HG02884 (cell line): ENCODE measurements at regions not wholly inside any gene's neighbourhood (a gene's known extent, or its start where the extent isn't known, plus 50 kb on each side); places are given as distances from the start of the nearest gene placed in this dataset.

Experiments
- ATAC-seq: cut with Tn5 transposase; IDR thresholded peaks from one replicate; pipeline ENCODE4 v1.9.1; 2021; ENCODE audit warnings: mild to moderate bottlenecking, moderate library complexity; ENCODE audit not compliant: unreplicated experiment

DNA sequence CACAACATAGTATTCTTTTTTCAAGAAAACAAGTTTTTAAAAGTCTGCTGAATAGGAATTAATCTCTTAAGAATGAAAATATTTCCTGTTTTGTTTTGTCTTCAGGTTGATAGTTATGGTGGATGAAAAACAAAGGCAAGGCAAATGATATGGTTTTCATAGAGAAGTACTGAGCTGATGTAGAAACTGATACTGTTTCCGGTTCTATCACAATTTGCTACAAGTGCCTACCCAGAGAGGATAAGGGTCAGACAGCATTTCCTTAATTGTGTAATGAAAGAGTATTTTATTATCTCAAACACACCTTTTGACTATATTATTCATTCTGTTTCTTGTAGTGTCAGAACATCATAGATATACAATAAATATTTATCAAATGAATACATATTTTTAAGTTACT, 836.3 kb downstream of the SQOR start:
- no peak for ATAC-seq

DNA sequence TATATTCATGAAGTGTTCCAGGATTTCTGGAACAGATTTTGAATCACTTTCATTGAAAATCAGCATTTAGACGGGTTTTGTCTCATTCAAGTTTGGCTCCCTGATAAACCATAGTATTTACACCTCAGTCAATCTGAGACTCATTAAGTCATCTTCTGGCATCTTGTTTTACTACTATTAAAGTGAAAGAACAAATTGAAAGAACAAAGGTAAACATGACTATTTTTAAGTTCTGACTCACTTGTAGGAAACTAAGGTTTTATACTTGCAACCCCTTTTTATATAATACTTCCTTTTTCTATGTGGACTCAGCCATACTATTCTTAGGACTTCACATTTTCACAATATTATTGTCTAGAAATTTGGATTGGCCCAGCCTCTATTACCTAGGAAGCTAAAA, 854.4 kb downstream of the SQOR start:
- no peak for ATAC-seq

DNA sequence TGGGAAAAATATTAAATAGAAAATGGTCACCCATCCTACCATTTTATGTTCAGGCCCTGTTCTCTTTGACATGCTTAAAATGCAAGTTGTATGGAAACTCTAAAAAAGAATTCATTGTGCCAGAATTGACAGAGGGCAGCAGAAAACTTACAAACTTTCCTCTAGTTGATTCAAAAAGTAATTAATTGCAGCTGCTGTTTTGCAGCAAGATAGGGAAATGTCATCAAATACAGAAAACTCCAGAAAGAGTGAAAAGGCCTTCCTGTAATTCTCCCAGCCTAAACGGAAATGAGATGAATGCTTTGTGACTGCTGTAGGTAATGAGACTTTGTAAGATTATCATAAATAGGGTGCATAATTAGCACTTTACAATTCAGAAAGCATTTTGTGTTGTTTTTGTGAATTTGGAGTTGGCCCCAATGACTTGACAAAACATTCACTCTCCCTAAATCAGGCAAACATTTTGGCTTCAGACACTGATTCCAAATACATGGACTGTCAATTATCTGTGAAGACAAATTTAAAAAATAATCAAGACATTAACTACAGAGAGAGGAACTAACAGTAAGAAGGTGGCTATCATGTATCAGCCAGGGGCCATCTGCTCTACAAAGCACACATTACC, 861.8 kb downstream of the SQOR start:
- no peak for ATAC-seq

DNA sequence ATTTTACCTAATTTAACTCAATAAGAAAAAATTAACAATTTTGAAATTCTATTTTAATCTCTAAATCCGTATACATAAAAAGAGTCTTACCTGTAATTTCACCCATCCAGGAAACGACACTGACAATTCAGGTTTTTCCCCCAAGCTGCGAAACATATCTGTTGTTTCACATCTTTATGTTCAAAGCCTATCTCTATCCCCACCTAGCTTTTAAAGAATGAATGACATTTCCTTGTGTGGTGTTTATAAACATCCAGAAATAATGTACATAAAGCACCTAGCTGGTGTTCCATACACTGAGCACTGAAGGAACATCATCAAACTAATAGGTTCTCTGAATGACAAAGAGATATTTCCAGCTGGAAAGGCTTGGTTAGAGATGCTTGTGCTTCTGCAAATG, 867.8 kb downstream of the SQOR start:
- ATAC-seq = no peak

DNA sequence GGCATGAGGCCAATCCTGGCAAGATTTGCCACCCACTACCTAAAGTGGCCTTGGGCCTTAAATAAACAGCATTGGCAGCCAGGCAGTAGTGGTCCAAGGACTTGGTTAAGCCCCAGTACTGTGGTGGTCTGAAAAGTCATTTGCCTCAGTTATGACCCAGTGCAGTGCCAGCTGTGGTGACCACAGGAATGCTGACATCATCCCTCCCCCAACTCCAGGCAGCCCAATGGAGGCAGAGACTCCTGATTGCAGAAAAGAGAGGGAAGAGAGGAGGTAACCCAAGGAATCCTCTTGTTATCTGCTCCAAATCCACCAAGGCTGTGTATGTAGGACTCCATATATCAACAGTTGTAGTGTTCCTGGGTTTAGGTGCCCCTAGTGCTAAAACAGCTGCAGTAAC, 883.6 kb downstream of the SQOR start:
- ATAC-seq = no peak

DNA sequence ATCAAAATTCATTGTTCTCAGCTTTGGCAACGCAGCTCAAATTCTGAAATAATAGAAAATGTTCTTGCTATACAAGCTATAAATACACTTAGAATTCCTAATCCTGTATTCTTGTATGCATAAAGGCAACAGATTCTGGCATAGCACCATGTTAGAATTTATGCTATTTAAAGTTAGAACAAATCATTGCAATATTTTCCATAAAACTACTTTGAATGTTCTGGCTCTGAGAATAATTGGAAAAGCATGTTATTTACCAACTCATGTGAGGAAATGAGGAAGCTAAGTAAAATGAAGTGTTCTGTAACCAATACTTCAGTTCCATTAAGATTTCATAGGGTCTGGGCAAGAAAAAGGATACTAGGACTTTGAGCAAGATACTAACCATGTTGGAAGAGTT, 888.9 kb downstream of the SQOR start:
- no peak for ATAC-seq

DNA sequence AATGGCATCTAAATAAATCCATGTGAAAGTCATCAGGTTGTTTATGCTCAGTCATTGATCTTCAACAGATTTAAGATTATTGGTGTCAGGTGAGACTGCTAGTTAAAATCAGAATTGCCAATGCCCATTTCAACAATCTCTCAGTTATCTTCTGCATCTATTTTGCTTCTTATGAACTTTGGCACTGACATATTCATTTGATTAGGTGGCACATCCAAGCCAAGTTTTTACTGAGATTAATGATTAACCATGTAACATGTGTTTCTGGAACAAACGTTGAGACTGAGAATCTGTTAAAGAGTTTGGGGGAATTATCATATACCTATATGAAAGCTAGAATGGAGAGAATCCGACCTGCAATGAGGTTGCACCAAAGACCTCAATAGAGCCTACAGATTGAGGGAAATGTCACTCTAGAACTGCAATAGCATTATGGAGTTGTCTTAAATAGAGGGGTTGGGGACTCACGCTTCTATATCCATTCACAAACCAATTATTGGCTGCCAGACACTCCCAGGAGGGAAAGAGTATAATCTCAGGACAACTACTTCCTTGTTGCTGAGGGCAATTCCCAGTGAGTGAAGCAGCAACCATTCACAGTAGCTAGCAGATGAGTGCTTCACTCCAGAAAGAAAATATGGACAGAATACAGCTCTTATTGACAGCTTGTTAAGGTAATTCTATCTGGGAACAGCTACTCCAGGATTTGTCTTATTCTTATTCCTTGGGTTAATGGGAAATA, 891.3 kb downstream of the SQOR start:
- ATAC-seq = no peak

DNA sequence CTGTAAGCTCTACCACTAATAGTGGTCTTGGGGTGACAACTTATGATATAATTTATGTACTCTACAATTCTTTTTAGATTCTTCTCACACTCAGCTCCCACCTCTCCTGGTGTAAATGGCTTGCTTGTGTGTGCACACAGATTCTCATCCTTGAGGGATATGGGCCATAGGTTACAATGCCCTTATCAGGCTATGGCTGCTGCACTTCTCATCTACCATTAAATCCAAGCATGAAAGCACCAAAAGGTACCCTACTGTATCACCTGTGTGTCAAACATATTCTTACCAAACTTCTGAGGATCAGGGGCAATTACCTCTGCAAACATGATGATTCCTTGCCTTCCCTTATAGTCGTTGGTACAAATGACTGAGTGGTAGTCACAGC, 891.9 kb downstream of the SQOR start:
- no peak for ATAC-seq

DNA sequence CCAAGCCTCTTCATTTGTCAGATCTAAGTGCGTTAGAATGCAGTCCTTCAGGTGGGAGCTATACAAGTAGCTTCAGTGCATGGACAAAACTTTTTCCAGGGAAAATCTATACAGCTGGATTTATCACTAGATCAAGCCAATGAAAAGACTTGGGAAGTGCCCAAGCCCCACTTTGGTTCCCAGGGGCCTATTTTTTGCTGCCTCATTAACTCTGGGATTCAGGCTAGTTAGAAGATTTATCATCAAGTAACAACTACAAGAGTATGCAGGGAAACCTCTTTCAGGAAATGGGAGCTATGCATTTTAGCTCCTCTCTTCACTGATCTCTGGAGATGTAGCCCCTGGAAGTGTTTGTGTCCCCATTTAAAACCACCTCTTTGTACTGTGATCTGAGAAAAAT, 908.8 kb downstream of the SQOR start:
- ATAC-seq = no peak

DNA sequence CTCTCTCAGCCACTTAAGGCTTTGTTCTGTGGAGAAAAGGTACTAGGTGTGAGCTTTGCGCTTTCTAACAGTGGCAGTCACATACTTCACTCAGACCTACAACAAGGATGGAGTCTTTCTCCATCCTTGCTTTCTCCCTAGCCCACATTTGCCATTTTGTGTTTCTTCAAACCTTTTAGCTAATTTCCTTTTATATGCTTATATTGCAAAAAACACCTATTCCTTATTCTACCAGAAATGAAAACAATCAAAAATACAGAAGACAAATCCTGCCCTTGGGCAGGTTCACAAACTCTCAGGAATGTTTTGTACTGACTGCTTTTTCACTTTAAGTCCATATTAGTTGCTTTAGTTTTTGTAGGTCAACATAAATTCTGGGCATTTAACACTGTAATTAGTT, 914.2 kb downstream of the SQOR start:
- ATAC-seq = no peak

DNA sequence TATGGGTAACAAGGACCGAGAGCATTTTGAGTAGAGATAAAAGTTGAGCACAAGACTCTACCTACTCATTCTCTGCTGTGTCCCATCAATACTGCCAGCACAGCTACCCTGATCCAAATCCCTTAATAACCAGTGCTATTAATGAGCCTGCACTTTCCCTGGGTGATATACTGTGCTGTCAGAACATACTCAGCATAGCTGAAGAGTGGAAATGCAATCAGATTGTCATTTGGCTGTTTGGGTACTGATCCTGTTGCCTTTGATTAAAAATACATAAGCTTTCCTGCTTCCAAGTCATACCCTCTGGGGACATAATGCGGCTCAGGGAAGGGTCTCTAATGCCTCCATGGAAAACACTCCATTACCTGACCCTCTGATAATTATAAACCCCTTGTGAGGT, 917.5 kb downstream of the SQOR start:
- ATAC-seq = no peak

DNA sequence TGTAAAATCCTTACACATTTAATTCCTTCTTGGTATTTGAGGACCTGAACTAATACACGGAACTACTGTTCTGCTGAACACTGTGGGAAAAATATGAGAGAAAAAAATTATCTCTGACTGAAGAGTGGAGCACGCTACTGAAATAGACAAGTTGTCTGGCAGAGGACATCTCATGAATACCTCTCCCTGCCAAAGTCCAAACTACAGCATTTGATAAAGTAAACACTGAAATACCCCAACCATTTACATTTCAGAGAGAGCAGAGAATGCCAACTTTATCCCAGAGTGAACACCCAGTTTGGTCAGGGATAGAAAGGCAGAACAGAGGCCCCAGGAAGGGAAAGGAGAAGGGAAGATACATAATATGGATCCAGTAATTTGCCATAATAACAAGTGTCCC, 920.7 kb downstream of the SQOR start:
- no peak for ATAC-seq

DNA sequence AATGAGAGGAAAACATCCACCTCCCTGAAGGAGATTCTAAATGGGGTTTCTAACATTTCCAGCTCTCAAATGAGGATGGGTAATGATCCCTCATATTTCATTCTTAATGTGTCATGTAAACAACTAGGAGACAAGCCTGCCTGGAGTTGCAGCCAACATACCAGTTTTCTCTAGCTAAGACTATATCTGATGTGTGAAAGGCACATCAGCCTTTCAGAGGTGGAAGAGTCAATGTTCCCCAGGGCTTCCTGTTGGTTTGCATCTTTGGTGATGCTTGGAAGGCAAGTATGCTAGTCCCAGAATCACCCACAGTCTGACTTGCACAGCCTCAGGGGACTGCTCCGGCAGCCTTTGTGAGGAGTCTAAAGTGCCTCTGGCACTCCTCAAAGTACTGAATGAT, 921.2 kb downstream of the SQOR start:
- ATAC-seq = no peak

DNA sequence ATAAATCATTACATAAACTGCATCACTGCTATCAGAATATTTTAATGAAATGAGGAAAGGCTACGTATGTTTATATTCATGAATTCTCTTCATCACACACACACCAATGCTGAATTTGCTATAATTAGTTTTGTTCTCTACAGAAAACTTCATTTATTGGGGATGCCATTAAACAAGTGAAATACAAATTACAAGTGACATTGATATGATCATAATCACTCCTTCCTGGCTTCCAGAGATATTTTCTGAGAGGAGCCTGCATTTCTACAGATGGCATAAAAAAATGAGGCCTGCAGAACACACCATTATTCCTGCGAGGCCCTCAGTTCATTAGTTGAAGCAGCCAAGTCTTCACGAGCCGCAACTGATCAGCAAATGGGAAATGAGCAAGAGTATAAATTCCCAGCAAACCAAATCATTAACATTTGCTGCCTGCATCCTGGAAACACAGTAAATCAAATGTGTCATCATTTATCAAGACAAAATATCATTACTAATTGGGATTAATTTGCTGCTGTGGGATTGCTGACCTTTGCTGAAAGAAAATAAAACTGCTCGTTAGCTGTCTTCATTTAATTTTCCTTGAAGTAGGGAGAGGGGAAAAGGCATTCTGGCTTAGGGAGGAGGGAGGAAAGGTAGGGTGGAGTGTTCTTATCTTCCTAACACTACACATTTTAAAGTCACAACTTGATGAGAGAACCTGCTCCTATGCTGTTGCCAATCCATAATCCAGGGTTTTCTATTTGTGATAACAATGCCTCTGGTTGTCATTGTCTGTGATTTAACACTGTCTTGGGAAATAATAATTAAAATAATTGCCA, 921.9 kb downstream of the SQOR start:
- no peak for ATAC-seq

DNA sequence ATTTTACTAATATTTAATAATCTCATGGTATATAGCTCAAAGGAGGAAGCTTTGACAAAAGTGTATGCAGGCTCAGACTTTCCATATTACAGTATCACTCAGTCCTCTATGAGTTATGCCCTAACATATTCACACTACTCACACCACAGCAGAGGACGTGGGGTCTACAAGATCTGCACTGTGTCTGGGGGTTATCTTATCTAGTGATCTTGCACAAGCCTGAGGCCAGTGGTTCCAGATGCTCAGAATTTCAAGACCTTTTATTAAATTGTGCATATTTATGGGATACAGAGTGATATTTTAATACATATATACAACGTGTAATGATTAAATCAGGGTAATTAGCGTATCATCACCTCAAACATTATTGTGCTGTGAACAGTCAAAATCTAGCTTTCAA, 933.1 kb downstream of the SQOR start:
- no peak for ATAC-seq

DNA sequence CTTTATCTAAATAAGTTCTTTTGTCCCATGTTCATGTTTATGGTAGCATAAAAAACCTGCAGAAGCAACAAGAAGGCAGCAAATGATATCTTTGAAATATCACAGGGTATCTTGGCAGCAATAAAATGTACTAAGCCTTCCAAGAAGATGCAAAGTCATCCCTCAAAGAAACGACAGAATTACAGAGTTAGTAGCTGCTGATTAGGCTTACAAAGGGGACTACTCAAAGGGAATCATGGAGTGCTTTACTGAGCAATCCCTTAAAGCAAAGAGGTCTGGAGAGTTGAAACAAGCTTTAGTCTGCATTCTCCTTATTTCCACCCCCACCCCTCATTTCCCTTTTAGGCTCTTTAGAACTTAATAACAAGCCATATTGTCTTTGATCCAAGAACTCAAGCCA, 935.0 kb downstream of the SQOR start:
- no peak for ATAC-seq

DNA sequence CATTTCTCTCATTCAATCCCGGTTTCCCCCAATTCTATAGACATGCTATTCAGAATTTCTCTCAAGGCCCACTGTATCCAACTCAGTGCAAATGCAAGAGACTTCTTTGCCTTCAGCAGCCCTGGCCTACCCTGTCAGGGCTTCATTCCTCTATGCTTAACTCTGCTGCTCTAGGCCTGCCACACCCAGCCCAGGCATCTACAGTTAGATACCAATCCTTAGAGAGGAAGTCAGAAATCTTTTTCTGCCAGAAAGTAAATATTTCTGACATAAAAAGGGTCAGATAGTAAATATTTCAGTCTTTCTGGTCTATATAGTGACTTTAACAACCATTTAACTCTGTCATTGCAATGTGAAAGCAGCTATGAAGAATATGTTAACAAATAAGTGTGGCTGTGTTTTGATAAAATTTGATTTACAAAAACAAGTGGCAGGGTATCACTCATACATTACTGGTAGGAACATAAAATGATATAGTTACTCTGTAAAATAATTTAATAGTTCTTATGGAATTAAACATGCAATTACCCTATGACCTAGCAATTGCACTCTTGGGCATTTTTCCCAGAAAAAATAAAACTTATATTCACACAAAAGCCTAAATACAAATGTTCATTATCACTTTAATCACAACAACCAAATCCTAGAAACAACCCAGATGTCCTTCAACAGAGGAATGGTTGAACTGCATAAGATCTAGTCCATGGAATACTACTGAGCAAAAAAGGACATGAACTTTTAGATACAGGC, 942.0 kb downstream of the SQOR start:
- ATAC-seq = no peak

DNA sequence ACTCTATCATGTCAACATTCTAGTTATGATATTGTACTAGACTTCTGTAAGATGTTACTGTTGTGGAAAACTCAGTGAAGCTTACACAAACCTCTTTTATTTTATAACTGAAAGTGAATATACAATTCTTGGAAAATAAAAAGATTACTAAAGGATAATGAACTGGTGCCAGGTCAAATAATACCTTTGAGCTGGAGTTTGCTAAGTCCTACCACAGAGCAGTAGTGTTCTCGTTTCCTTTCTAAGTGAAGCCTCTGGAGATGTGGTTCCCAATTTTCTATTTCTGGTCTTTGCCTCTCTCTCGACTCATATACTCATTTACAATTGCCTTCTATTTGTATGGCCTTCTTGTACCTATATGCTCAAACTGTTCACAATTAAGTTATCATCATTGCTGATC, 942.9 kb downstream of the SQOR start:
- ATAC-seq = no peak

DNA sequence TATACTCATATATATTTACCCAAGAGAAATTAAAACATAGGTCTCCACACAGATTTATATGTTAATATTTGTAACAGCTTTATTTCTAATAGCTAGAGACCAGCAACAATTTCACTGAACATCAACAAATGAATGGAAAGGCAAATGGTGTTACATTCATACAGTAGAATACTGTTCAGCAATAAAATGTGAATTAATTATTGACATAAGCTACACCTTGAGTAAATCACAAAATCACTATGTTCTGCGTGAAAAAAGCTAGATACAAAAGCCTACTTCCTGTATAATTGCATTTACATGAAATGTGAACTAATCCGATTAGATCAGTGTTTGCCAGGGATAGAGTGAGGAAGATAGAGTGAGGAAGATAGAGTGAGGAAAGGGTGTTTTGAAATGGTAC, 945.7 kb downstream of the SQOR start:
- ATAC-seq = no peak

DNA sequence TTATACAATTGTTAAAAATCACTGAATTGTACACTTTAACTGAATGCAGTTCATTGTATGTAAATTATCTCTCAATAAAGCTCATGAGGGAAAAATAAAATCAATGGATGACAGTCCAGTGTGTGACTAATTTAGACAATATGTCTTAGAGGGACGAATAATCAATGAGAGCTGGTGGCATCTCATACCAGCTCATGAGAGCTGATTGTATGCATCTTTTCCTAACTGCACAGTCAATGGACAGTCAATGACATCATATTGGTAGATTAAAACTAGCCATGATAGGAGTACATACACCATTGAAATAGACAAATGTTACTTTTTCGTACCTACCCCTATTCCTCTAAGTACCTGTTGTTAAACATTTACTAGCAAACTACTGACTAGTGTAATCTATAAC, 946.1 kb downstream of the SQOR start:
- no peak for ATAC-seq

DNA sequence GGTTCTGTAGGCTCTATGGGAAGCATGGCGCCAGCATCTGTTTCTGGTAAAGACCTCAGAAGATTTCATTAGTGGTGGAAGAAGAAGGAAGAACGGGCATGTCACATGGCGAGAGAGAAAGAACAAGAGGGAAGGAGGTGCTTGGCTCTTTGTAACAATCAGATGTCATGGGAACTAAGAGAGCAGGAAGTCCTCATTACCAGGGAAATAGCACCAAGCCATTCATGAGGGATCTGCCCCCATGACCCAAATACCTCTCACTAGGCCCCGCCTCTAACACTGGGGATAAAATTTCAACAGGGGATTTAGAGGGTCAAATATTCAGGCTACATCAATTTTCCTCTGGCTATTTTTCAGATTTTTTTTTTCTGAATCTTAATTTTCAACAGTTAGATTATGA, 954.3 kb downstream of the SQOR start:
- ATAC-seq = no peak
